ENCODE measurements at regions not wholly inside any gene's neighbourhood (a gene's known extent, or its start where the extent isn't known, plus 50 kb on each side); places are given as distances from the start of the nearest gene placed in this dataset.
"Not testable (repeated sequence)": the region's sequence is repeated elsewhere in the genome, so short reads cannot be mapped to it uniquely, and the experiment has no call there.

GRCh38 chr4:43212576-43212975, 320.1 kb downstream of the GRXCR1 start:
- not testable (repeated sequence) for TF ChIP-seq CTCF, EP300 (IDR thresholded peaks at IDR 0.05)
